Choroid plexus epithelial cell (primary cell): ENCODE measurements at regions not wholly inside any gene's neighbourhood (a gene's known extent, or its start where the extent isn't known, plus 50 kb on each side); places are given as distances from the start of the nearest gene placed in this dataset.

Source experiments
- DNase-seq: peaks from one replicate; pipeline ENCODE4 v3.0.0-alpha.2; 2010; ENCODE audit warnings: low read depth
- H3K4me3 ChIP-seq: 2 replicates; pipeline ENCODE4 v1.5.1; 2011; ENCODE audit warnings: low read depth, mild to moderate bottlenecking, control low read depth, low read length, moderate library complexity
- CTCF ChIP-seq: conservative IDR thresholded peaks from 2 replicates; pipeline ENCODE4 v1.5.1; 2011; ENCODE audit warnings: low read depth, mild to moderate bottlenecking, control low read depth, inconsistent platforms, low read length, moderate library complexity

GRCh38 chr14:36449903-36450302, 70.1 kb downstream of the NKX2-1 start:
- no peak for DNase-seq
- no peak overlapping the region for H3K4me3 ChIP-seq
- TF ChIP-seq CTCF, result no peak

- DNase-seq, result no peak
- no peak overlapping the region for H3K4me3 ChIP-seq
- no peak for TF ChIP-seq CTCF
Observed at GRCh38 chr14:36443374-36443773, 76.7 kb downstream of the NKX2-1 start.

GRCh38 chr14:36442824-36443241, 77.2 kb downstream of the NKX2-1 start:
- no peak for TF ChIP-seq CTCF
- no peak overlapping the region for H3K4me3 ChIP-seq
- DNase-seq, result no peak

- no peak for TF ChIP-seq CTCF
- H3K4me3 ChIP-seq, result no peak overlapping the region
- DNase-seq, result no peak
Observed at GRCh38 chr14:36441283-36441682, 78.7 kb downstream of the NKX2-1 start.

GRCh38 chr14:36439766-36440165, 80.3 kb downstream of the NKX2-1 start:
- no peak overlapping the region for H3K4me3 ChIP-seq
- TF ChIP-seq CTCF, result no peak
- DNase-seq, result no peak

- TF ChIP-seq CTCF, result no peak
- no peak for DNase-seq
- no peak overlapping the region for H3K4me3 ChIP-seq
Observed at GRCh38 chr14:36438883-36439282, 81.1 kb downstream of the NKX2-1 start.

GRCh38 chr14:36430662-36431084, 89.4 kb downstream of the NKX2-1 start:
- H3K4me3 ChIP-seq, result no peak overlapping the region
- no peak for DNase-seq
- TF ChIP-seq CTCF, result no peak
